HL-60/S4 (cell line): ENCODE measurements at regions not wholly inside any gene's neighbourhood (a gene's known extent, or its start where the extent isn't known, plus 50 kb on each side); places are given as distances from the start of the nearest gene placed in this dataset.

Source experiments
- in situ Hi-C: fragments of 300-500 bp; cut with MboI; formaldehyde crosslinking; loops from 2 replicates; pipeline ENCODE4 v1.14.3; 2022; ENCODE audit warnings: low sequenced_read_pairs

DNA sequence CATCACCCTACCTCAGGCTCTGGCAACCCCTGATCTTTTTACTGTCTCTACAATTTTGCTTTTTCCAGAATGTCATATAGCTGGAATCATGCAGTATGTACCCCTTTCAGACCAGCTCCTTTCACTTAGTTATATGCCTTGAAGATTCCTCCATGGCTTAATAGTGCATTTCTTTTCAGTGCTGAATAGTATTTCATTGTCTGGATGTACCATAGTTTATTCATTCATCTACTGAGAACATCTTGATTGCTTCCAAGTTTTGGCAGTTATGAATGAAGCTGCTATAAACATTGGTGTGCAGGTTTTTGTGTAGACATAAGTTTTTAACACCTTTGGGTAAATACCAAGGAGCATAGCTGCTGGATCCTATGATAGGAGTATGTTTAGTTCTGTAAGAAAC, 50.8 kb upstream of the ANP32A start:
- in situ Hi-C loops: loop anchor here (10.0 kb wide), 1 partner anchor 317 kb away; no protein-coding TSS in a partner anchor

- in situ Hi-C loops: loop anchor here (5.0 to 10.0 kb wide), 2 partner anchors 142 to 320 kb away; no protein-coding TSS in a partner anchor
Measured at GRCh38 chr15:68874788-68875187, 54.1 kb upstream of the ANP32A start.

- in situ Hi-C loops: loop anchor here (5.0 to 10.0 kb wide), 2 partner anchors 143 to 321 kb away; no protein-coding TSS in a partner anchor
Measured at GRCh38 chr15:68875377-68876116, 54.8 kb upstream of the SPESP1 start.

DNA sequence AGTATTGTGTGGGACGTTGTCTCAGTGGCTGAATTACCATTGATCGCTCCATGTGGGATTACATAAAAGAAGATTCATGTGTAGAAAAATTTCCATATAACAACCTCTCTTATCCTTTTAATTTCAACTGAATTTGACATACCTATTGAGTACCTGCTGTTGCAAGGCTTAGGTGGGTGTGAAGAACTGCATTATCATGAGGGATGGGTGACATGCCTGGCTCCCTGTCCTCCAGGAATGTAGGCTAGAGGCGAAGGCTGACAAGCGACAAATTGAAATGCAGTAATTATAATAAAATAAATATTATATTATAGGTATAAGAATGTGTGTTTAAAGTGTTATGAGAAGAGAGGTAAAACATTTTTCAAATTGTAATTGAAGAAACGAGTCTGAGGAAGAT, 52.7 kb upstream of the SPESP1 start:
- in situ Hi-C loops: loop anchor here (5.0 to 10.0 kb wide), 2 partner anchors 145 to 323 kb away; no protein-coding TSS in a partner anchor

DNA sequence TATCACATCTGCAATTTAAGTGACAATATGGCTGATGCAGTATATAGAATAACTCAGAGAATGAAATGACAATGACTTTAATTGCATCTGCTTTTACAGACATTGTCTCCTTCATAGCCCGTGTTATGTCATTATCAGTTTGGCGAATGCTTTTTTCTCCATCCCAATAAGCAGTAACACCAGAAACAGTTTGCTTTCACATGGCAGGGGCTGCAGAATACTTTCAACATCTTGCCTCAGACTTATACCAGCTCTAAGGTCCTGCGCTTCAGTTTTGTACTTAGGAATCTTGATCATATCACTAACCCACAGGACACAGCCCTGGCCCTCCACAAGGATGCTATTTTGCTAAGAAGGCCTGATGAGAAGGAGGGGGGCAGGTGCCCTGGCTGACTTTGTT, 49.9 kb upstream of the SPESP1 start:
- in situ Hi-C loops: no loop called here
